Skin epidermis (tissue), 12 donors: ENCODE measurements at regions not wholly inside any gene's neighbourhood (a gene's known extent, or its start where the extent isn't known, plus 50 kb on each side); places are given as distances from the start of the nearest gene placed in this dataset.

Source experiments
- H3K27ac ChIP-seq, 21 experiments: fragments of 200-600 bp; sonication (generic) in 11 of 21; one replicate each; pipeline ENCODE4 v1.5.0; 2020; ENCODE audit warnings: mild to moderate bottlenecking in 3 of 21, inconsistent platforms in 2 of 21, moderate library complexity in 2 of 21
- H3K4me3 ChIP-seq, 7 experiments: fragments of 200-600 bp; sonication (generic) in 2 of 7; one replicate each; pipeline ENCODE4 v1.5.0; 2020; ENCODE audit warnings: inconsistent platforms in 2 of 7, mild to moderate bottlenecking in 2 of 7, moderate library complexity in 1 of 7

DNA sequence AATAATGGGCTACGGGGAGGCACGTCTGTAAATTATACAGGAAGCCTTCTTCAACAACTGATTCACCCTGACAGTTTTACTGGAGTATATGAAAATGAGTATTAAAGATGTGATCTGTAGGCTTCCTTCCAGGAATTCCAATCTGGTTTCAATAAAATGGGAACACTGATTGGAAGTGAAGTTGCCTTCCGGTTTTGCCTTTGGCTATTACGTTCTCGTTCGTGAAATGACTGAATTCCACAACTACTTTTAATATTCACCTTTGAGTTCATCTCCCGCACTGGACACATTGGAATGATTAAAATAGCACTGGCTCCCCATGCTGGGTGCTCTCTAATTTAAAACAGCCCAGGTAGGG, 350.1 kb upstream of the MKI67 start:
- Histone ChIP-seq H3K4me3 (no peak overlapping the region), H3K27ac (no peak overlapping the region)

- no peak overlapping the region for H3K27ac ChIP-seq
- no peak overlapping the region for H3K4me3 ChIP-seq
These were observed 350.6 kb upstream of the MKI67 start for GRCh38 chr10:128476845-128477244.

- Histone ChIP-seq H3K27ac (no peak overlapping the region), H3K4me3 (no peak overlapping the region)
These were observed 354.4 kb upstream of the MKI67 start for GRCh38 chr10:128480601-128481000.

DNA sequence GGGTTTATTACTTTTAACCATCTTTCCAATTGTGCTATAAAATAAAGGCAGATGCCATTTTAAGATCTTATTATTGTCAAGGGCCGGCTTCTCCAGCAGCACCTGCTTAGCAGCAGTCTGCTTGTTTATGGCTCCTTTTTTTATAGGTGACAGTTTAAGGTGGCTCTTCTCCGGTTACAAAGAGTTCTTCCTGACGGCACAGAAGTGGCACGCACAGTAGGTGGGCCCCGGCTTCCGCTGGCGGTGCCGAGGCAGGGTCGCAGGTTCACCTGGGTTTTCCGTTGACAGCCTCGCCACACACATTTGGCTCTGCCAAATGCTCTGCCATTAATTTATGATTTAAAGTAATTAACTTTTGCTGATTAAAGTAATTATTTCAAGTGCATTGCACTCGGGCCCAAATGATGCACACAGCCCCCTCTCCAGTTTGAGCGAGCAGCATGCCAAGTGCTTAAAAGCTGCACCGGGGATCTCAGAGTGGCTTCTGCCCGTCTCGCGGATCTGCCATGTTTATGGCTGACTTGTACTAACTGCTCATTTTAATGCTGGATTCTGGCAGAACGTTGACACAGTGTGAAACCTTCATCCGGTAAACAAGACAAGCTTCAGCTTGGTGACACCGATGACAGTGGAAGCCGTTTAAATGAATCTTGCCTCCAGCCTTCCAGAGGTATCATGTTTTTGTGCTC, 355.1 kb upstream of the MKI67 start:
- no peak overlapping the region for H3K4me3 ChIP-seq
- no peak overlapping the region for H3K27ac ChIP-seq

GRCh38 chr10:128482052-128482451, 355.8 kb upstream of the MKI67 start:
- Histone ChIP-seq H3K27ac (no peak overlapping the region), H3K4me3 (no peak overlapping the region)

- no peak overlapping the region for H3K27ac ChIP-seq
- no peak overlapping the region for H3K4me3 ChIP-seq
These were observed 357.0 kb upstream of the MKI67 start for GRCh38 chr10:128483216-128483615.

GRCh38 chr10:128484041-128484440, 357.8 kb upstream of the MKI67 start:
- H3K27ac ChIP-seq, result no peak overlapping the region

GRCh38 chr10:128485701-128486235, 359.5 kb upstream of the MKI67 start:
- Histone ChIP-seq H3K27ac (no peak overlapping the region), H3K4me3 (no peak overlapping the region)

More at GRCh38 chr10:128484041-128484440, 357.8 kb upstream of the MKI67 start:
- H3K4me3 ChIP-seq, result no peak overlapping the region

DNA sequence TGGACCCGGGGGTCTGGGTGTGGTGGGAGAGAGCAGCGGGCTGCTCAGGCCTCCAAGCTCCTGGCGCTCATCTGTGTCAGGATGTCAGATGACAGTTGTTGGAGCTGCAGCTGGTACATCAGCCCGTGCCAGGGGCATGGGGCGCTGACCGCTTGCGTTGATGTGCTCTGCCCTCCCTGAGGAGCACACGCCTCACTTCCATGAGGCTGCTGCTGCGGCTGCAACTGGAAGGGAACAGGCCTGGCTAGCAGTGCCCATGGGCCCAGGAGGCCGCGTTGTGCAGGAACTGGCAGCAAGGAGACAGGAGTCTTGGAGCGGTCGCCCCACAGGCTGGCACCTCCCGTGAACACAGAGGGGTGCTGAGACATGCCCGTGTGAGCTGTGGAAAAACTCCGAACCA, 361.3 kb upstream of the MKI67 start:
- no peak overlapping the region for H3K4me3 ChIP-seq
- no peak overlapping the region for H3K27ac ChIP-seq

DNA sequence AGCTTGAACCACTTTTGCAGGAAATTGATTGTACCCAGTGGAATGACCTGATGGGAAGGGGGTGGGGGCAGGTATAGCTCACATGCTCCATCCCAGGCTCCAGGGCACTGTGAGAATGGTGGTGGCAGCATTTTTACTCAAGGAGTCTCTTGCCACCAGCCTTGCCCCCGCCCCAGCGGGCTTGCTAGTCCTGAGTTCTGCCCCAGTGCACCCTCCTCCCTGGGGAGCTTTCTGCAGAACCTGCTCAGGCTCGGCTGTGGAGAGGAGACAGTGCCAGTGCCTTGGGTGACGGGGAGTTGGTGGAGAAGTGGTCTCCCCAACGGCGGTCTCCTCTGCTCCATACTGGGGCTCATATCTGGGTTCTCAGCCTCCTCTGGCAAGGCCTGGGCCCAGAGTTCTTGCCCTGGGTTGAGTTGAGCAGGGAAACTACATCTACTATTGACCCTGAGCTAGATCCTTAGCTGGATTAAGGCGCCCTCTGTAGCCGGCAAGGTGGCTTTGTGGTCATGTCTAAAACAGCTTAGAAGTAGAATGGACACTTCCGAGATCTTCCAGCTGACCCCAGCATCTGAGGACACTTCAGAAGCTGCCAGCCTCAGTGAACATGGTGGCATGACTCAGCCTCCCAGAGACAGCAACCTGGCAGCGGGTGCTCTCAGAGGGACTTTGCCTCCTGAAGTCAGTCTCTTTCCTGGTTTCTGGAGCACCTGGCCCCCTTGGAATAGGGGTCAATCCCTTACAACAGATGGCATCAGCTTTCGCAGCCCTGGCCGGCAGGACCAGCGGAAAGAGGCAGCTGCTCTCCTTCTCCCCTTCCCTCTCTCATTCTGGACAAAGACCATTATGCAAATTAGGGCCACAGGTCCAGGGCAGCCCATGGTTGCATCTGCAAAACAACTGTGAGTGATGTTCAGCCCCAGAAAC, 363.4 kb upstream of the MKI67 start:
- Histone ChIP-seq H3K27ac (no peak overlapping the region), H3K4me3 (no peak overlapping the region)

- Histone ChIP-seq H3K4me3 (no peak overlapping the region), H3K27ac (no peak overlapping the region)
These were observed 365.5 kb upstream of the MKI67 start for GRCh38 chr10:128491686-128492085.

GRCh38 chr10:128493811-128494210, 367.6 kb upstream of the MKI67 start:
- H3K27ac ChIP-seq, result no peak overlapping the region

GRCh38 chr10:128494665-128495064, 368.4 kb upstream of the MKI67 start:
- no peak overlapping the region for H3K27ac ChIP-seq
- no peak overlapping the region for H3K4me3 ChIP-seq

More at GRCh38 chr10:128493811-128494210, 367.6 kb upstream of the MKI67 start:
- no peak overlapping the region for H3K4me3 ChIP-seq

DNA sequence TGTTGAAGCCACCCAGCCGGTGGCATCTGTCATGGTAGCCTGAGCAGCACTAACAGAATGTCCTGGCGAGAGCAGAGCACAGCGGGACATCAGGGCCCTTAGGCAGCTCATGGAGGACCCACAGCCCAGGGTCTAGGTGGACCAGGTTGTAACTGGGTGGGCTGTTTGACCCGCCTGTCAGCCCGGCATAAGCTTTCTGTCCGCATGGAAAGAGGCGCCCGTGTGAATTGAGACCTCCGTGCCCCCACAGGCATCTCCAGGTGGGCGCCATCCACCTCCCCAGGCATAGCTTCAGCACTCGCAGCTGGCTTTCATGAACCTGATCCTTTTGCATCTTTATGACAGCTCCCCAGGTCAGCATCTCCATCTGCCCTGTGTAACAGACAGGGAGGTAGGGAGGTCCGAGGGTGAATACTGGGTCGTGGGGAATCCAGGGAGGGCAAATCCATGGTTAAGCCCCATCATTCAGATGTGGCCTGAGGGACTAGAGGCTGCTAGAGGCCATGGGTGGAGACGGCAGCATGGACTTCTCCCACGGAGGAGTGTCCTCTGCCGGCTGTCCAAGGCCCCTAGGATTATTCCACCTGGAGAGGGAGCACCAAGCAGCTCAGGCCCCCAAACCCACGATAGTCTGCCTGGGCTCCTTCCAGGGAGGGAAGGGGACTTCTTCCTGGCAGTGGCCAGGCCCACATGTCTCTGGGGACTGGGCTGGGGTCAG, 371.6 kb upstream of the MKI67 start:
- no peak overlapping the region for H3K27ac ChIP-seq
- no peak overlapping the region for H3K4me3 ChIP-seq

- Histone ChIP-seq H3K27ac (no peak overlapping the region), H3K4me3 (no peak overlapping the region)
These were observed 372.1 kb upstream of the MKI67 start for GRCh38 chr10:128498378-128498730.

DNA sequence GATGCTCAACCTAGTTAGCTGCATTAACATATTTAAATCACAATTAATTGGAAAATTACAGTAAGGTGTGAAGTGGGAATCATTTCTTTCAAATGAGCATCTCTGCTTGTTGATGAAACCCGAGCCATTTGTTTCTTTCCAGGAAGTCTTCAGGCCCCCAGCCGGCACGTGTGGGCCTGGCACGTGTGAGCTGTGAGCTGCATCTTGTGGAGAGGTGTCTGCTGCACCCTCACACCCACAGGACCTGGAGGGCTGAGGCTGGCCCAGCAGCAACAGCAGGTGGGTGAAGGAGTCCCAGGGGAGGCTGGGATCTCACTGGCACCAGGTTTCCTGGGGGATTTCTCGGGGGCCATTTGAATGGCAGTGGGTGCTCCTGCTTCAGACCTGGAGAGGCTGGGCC, 372.5 kb upstream of the MKI67 start:
- Histone ChIP-seq H3K4me3 (no peak overlapping the region), H3K27ac (no peak overlapping the region)

- Histone ChIP-seq H3K4me3 (no peak overlapping the region), H3K27ac (no peak overlapping the region)
These were observed 373.3 kb upstream of the MKI67 start for GRCh38 chr10:128499486-128499885.

- Histone ChIP-seq H3K27ac (no peak overlapping the region), H3K4me3 (no peak overlapping the region)
These were observed 373.7 kb upstream of the MKI67 start for GRCh38 chr10:128499956-128500355.

- Histone ChIP-seq H3K4me3 (no peak overlapping the region), H3K27ac (no peak overlapping the region)
These were observed 374.4 kb upstream of the MKI67 start for GRCh38 chr10:128500642-128501041.

DNA sequence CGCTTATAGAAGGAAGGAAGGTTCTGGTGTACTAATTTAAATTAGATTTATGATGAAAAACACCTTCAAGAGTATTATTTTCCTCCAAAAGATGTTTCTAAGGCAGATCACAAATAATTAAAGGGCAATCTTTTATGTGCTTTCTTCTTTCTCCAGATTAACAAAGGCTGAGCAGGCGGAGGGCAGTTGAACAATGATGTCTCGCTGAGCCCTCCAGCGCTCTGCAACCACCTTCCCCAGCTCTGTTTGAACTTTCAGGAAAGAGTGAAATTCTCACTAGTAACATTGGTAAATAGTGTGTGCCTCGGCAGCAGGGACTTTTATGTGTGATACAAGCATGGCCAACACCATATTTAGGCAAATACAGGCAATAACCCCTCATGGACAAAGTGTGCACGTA, 379.1 kb upstream of the MKI67 start:
- no peak overlapping the region for H3K27ac ChIP-seq

More for the DNA sequence above, 379.1 kb upstream of the MKI67 start:
- no peak overlapping the region for H3K4me3 ChIP-seq
